ENCODE measurements at regions not wholly inside any gene's neighbourhood (a gene's known extent, or its start where the extent isn't known, plus 50 kb on each side); places are given as distances from the start of the nearest gene placed in this dataset.

DNA sequence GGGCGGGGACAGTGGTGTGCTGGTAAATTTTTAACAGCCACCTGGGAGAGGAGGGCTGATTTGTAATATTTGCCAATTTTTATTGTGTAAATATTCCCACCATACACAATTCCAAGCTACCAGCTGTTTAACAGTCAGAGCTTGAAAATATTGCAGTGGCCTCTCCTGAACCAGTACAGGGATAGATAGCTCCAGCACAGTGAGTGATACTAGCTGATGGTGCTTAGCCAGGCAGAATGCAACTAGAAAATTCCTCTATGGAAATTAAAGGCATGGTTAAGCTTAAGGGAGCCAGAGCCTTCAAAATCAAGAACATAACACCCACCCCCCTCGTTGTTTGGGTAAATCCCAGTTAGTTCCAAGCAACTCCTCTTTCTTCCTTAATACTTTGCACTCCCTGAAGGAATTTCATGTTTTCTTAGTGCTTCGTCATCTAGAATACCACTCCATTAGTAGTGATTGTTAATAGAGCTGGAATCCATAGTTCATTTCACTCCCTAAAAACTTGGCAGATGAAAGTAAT lies 96.6 kb downstream of the CYB561 start:
- no peak for DNase-seq

DNA sequence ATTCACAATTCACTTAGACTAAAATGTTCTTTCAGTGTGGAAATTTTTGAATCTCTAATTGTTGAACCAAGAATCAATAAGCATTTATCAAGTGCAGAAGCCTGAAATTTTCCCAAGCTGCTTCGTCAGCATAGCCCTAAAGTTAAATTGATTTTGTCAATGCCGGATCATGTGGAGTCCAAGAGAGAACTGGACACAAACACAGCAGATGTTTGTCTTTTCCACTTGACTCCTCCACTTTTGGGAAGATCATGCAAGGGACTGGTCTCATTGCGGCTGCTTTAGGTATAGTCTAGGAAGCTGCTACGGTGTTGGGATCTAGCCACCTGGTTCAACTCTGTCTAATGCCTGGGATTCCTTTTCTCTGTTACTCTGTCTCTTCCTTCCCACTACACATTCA lies 95.7 kb downstream of the CYB561 start:
- DNase-seq, result no peak

DNA sequence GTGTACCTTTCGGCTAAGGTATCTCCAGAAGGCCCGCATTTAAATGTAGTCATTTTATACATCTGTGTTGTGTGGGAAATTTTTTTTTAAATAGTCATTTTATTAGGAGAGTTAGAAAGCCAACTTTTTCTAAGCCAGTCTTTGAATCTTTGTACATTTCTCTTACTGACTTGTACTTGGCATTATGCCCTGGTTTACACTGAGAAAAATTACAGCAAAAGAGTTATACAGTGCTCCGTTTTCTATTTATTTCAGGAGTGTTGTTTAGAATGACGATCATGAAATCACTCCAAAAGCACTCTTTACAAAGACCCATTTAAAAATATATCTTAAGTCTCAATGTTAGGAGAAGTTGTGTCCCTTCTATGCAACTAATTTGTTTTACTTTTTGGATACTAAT lies 91.8 kb downstream of the CYB561 start:
- DNase-seq, result no peak

DNA sequence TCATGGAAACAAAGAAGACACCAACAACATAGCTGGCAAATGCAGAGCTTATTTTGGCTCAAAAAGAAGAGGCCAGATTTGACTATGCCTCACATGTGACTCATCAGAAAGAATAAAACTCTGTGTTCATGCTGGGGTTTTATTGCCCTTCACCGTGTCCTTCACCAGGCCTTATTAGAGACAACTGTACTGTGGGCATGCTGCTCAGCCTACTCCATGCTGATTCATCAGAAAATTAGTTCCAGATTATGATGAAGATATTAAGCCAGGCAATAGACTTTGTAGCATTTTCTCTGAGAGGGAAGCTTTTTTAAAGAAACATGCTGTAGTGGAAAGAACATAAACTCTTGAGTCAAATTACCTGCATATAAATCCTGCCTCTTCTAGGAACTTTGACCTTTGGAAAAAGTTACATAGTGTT lies 89.8 kb downstream of the CYB561 start:
- DNase-seq, result no peak

DNA sequence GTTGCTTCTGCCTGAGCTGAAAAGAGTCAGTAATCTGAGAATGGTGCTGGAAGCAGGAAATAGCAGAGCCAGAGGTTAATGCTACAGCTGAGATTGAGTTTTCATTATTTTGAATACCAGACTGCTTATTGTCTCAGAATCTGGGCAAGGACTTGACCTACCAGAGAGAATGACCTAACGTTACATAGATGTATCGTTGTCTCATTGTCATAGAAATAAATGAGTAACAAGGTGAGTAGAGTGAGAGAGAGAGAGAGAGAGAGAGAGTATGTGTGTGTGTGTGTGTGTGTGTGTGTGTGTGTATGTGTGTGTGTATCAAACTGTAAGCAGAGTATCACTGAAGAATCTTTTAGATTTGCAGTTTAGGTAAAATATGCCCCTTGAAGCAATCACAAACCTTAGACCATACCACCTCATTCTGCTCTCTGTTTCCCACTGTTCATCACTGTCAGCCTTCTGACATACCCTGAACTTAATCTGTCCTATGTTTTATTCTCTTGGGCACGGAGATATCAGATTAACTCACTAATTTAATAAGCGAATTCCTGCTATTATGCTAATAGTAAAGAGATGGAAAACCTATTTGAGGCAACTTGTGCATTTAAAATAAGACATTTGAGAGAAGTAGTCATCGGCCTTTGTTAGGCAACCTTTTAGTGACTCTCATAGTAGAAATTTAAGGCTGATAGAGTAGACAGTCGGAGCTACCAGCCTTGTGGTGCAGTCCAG lies 87.8 kb downstream of the CYB561 start:
- DNase-seq, result no peak

DNA sequence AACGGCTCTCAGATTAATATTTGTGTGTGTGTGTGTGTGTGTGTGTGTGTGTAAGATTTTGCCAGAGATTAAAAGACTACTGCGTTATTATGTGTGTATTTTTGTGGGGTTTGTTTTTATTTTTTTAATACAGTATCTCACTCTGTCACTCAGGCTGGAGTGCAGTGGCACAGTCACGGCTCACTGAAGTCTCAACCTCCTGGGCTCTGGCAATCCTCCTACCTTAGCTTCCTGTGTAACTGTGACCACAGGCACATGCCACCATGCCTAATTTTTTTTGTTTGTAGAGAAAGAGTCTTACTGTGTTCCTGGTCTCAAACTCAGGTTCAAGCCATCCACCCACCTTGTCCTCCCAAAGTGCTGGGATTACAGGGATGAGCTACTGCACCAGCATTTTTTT lies 87.2 kb downstream of the CYB561 start:
- no peak for DNase-seq

DNA sequence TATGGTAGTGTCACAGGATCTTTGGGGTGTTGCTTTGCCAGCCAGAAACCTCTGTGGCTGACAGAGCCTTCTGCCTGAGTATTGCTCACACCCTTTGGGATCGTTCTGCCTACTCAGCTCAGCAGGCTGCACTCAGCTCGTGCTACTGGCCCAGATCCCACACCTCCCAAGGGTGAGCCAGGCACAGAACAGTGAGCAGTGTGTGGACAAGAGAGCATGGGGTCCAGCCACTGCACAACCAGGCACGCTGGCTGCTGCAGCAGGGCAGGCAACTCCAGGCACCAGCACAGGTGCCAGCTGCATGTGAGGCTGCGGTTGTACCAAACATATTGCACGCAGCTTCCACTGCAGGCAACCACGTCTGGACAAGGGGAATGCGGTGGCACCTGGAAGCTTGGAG lies 84.9 kb downstream of the CYB561 start:
- DNase-seq, result no peak

DNA sequence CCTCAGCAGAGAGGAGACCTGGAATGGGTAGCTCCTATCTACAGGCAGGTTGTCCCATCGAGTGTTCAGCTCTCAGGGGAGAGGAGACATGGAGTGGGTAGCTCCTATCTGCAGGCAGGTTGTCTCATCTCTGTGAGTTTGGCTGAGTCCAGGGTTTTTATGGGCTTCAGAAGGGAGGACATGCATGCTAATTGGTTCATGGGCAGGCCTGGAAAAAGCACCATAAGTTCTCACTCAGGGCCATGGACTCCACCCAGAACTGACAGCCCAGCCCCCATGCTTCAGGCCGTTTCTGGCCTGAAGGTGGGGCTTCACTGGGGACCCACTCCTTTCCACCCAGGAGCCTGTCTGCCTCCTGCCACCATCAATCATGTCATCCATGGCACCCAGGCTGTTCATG lies 84.0 kb downstream of the CYB561 start:
- DNase-seq, result no peak

DNA sequence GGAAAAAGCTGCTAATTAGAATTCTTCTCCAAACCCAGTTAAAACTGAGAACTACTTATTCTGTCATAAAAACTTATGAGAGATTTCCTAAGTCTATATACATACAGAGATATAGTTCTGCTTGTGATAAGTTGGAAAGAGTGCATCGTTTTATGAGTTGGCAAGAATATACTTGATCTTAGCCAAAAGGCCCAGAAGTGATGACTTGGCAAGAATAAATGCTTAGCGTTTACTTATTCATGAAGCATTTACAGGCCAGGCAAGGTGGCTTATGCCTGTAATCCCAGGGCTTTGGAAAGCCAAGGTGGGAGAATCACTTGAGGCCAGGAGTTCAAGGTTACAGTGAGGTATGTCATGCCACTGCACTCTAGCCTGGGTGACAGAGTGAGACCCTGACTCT lies 81.7 kb downstream of the CYB561 start:
- DNase-seq, result no peak

DNA sequence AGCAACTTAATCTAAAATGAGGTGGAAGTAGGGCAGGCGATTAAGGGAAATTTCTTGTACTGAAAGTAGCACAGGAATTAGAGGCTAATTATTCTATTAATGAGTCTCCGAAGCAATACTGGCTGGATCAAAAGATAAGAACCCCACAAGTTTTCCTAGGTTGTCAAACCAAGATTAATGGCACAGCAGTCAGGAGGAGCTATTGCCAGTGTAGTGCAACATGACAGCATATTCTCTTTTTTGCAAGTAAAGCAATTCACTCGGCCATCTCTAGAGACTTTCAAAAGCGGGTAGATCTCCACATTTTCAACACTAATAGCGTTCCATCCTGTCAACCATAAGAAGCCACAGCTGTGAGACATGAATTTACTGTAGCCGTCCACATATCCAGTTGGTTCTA lies 81.2 kb downstream of the CYB561 start:
- DNase-seq, result no peak

DNA sequence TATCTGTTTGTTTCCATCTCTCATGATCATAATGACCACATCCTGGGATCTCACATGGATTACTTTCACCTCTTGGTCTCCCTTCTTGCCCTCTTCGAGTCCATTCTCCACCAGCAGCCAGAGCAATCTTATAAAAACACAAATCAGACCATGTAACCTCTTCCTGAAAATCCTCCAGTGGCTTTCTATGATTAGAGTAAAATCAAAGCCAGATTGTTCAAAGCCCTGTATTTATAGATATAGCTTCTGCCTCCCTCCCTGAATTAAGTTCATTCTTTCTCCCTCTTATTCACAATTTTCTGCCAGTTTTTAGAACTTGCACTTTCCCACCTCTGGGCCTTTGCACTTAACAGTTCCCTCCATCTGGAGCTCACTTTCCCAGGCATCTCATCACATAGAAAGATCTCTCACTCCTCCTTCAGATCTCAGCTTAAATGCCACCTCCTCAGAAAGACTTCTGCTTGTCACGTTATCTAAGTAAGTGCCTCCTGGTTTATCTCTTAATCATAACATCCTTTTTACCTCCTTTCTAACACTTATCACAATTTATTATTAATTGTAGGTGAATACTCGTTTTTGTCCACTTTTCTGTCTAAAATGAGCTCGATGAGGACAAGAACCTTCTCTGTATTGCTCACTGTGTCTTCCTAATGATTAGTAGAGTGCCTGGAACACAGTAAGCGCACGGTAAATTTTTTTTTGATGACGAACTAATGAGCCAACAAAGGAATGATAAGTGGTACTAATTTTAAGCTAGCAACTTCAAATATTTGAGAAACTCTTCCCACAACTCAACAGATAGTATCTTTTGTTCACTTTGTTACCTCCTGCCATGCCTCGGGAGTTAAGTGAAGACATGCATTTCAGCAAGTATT lies 80.5 kb downstream of the CYB561 start:
- DNase-seq, result no peak

DNA sequence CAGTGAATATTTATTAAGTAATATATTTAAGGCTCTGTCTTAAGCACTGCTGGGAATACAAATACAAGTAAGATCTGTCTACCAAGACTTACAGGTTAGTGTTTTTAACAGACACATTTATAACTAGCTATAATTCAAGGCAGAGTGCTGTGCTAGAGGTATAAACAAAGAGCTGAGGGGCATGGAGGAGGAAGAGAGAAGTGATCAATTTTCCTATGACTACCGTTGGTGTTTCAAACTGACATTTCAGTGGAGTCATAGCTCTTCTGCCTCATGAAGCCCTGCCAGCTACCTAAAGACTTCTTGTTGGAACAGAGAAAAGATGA lies 79.9 kb downstream of the CYB561 start:
- DNase-seq, result no peak

DNA sequence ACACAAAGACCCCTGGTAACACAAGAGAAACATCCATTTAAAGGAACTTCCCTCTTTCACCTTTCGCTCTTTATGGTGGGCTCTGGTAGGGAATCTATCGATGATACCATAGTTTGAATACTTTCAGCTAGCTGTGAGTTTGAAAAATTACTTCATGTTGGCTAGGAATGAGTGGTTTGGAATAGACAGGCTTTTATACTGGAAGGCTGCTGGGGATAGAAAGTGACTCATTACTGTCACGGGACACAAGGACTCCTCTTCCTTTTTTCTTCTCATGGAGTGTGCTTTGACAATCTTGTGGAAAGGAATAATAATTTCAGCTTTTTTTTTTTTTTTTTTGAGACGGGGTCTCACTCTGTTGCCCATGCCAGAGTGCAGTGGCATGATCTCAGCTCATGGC lies 76.9 kb downstream of the CYB561 start:
- DNase-seq, result no peak

DNA sequence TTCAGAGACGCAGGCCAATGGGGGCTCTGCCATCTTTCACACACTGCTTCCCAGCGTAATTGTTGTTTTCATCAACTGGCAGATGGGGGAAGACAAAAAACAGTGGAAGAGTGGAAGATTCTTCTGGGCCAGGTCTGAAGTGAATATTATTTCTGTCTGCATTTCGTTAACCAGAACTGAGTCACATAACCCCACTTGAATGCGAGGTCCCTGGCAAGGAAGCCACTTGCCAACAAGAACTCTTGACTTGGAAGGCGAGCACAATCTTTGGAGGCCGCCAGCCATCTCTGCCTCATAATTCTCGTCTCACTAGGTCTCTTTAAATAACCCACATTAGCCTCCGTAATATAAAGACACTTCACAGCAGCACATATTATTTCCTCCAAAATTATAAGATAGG lies 75.4 kb downstream of the CYB561 start:
- no peak for DNase-seq

DNA sequence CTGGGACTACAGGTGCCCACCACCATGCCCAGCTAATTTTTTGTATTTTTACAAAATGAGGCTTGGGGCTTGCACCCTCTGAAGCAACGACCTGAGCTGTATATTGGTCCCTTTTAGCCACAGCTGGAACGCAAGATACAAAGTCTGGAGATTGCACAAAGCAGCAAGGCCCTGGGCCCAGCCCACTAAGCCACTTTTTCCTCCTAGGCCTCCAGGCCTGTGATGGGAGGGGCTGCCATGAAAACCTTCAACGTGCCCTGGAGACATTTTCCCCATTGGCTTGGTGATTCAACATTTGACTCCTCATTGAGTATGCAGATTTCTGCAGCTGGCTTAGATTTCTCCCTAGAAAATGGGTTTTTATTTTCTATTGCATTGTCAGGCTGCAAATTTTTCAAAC lies 69.2 kb downstream of the CYB561 start:
- no peak for DNase-seq

DNA sequence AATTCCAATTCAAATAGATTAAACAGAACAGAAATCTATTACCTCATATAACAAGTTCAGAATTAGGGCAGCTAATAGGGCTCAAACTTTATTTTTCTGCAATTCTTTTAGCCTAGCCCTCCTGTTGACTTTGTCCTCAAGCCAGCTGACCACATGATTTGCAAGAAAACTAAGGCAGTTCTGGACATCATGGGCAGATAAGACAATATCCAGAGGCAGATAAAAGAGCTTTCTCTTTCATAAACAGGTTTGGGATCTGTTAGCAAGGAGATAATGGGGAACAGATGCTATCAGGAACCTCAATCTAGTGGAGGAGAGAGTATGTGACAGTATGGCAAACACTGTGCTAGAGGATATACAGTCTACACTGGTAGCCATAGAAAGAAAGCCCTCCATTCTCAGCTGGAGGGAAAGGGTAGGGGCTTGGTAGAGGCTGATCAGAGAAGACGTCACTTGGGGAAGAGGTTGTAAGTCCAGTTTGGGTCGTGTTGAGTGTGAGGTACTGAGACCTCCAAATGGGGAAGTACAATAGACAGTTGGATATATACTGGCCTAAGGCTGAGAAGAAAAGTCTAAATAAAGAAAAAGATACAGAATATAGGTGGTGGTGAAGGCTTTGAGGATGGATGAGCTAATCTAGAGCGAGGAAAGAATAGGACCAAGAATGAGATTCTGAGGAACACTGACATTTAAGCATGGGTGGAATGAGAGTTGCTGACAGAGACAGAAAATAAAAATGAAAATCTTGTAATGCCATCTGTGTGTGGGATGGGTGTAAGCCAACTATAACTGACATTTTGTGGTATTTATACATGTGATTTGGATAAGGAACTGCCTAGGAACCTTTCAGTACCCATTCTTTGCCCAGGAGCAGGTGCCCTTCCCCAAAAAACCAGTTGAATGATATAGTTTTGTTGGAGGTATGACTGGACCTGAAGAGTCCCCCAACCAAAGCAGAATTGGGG lies 67.4 kb downstream of the CYB561 start:
- DNase-seq, result no peak

DNA sequence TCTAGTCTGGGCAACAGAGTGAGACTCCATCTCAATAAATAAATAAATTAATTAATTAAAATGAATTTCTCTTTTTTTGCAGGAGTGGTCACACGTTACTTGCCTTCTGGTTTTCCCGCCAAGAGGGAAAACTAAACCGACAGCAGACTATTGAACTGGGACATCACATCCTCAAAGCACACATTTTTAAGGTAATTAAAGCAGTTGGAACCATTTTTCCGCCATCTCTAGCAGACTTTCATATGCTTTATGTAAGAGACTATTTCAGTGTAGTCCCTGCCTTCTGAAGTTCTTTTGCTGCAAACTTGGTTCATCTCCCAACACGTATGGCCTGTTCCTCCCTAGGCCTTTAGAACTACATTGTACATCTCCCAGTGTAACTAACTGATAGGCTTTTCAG lies 66.5 kb downstream of the CYB561 start:
- DNase-seq, result no peak

DNA sequence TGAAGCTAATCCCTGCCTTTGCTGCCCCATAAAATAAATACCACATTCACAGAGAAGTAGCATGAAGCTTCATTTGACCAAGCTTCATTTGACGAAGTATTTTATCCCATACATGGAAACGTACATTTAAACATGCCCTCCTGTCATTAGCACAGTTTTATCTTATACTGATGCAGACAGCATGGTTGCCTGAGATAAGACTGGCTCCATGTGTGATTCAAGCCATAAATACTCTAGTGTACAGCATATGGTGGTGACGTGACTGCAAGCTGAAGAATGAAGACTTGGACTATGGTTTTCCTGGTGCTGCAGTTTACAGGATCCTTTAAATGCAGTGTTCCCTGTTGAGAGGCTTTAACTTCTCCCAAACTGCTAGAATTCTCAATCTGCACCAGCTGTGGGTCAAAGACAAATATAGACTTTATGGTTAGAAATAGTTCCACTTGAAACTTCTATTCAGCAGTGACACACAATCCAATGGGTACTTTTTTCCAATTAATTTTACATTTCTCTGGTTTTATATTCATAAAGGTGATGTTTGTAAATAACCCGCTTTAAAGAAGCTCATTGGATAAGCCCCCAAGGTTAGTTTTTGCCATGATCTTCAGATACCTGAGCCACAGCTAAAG lies 64.9 kb downstream of the CYB561 start:
- DNase-seq, result no peak

DNA sequence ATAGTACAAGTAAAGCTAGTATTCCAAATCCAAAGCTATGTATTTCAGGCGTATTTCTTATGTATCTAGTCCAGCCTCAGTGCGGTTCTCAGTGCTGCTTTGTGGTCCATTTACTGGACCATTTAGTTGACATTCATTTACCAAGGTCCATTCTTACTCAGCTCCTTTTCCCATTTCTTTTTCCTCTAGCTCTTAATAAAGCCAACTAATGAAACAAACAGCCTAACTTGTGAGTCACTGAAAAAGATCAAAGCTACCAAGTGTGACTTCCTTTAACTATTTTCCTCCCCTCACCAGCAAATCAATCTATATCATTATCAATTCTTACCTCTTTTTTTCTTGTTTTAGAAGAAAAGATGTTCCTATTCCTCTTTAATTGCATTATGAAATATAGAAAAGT lies 64.0 kb downstream of the CYB561 start:
- no peak for DNase-seq

All from NCI-H187 treated with DMSO at 0.1 percent for 48 hours (cell line).